ENCODE measurements at regions not wholly inside any gene's neighbourhood (a gene's known extent, or its start where the extent isn't known, plus 50 kb on each side); places are given as distances from the start of the nearest gene placed in this dataset.

- TF ChIP-seq CTCF (IDR thresholded peaks at IDR 0.05; ENCODE audit: control extremely low read depth in 1 of 3, insufficient read depth in 1 of 3, low read depth in 1 of 3, low read length in 3 of 3): no peak
Observed at GRCh38 chr20:52291109-52291508, 99.5 kb upstream of the ZFP64 start (continued).

Measured in H1 (cell line).